ENCODE measurements at regions not wholly inside any gene's neighbourhood (a gene's known extent, or its start where the extent isn't known, plus 50 kb on each side); places are given as distances from the start of the nearest gene placed in this dataset.
A peak's percentile ranks its signal among the peaks of the same experiment; 100 is the strongest.

DNA sequence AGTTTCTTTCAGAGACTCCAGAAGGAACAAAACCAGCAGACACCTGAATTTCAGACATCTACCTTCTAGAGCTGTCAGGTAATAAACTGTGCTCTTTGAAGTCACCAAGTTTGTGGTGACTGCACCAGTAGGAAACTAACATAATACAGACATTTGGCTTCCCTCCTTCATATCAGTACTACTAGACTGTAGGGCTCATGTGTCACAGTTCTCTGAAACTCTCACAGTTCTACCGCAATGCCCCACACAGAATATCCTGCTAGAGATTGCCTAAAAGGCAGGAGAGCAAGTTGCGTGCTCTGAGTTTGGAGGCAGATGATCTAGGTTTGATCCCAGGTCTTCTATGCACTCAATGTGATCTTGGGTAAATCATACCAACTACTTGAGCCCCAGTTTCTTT, 205.0 kb upstream of the LRFN2 start:
- no peak for DNase-seq

DNA sequence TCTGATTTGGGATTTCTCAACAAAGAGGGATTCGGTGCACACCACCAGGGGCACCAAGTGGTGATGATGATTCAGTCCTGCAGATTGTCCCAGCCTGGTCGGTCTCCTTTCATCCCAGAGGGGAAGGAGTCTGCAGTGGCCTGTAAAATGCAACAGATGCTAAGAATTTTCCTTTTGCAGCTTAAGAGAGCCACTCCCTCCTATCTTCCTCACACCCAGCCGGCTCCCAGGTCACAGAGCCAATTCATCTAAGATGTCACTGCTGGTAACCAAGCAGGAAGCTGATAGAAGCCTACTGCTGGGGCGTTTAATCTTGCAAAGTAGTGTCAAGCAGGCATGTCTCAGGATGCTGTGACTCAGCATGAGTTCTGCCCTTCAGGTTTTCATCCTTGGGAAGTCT, 203.8 kb upstream of the LRFN2 start:
- DNase-seq = no peak

DNA sequence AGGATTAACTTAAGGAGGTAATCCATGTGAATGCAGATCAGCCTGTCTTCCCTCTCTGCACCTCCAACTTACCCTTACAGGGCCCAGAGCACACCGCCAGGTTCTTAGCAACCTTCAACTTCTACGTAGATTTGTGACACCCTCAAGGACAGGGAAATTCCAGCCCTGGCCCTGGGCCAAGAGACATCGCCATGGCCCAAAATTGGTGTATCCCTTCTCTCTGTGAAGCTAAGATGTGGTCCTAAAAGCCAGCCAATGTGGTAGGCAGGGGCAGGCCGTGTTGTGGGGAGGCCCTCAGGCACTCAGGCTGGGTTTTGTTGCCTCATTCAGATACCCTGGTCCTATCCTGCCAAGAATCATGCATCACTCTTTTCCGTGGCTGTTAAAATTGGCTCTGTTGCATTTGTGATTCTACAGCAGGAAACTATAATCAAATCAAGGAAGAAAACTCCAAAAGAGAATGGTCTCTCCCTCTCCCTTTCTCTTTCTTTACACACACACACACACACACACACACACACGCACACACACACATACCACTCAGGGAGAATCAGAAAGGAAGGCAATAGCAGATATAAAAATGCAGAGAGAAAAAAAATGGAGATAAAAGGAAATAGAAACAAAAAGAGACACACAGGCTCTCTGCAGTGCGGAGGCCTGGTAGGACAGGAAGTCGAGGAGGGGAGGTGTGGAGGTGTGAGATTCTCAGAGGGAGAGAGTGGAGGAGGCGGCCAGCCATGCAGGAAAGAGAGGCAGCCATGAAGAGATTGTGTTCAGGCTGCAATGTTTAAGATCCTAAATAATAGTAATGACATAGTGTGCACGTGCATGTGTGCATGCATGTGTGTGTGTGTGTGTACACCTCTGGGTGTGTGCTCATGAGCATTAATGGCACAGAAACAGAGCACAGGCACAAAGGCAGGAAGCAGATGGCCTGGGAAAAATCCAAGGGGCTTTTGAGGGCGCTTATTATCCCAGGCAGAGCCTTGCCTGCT, 201.8 kb upstream of the LRFN2 start:
- DNase-seq = peak; percentile 30

DNA sequence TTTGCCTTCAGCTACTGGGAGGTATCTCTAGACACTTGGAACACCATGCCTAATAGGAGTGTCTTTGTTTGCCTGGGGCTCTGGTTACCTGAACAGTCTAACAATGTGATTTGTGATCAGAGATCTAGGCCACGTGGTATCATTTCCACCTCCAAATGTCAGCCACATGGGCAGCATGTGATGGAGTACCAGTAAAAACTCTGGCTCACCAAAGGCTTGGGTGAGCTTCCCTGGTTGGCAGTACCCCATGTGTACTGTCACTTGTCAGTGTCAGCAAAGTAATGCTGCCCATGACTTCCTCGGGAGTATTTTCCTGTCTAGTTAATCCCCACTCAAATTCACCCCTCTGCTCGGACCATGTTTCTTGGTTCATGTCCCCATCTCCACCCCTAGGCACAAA, 195.2 kb upstream of the LRFN2 start:
- no peak for DNase-seq

DNA sequence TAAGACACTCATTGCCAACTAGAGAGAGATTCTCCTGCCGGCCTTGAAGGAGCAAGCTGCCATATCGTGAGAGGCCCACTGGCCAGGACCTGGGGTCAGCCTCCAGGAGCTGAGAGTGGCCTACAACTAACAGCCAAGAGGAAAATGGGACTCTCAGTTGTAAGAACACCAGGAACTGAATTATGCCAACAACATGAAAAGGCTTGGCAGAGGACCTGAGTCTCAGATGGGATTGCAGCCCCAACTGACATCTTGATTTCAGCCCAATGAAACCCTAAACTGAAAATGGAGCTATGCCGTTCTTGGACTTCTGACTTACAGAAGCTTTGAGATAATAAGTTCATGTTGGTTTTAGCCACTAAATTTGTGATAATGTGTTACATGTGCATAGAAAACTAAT, 193.5 kb upstream of the LRFN2 start:
- DNase-seq = no peak

DNA sequence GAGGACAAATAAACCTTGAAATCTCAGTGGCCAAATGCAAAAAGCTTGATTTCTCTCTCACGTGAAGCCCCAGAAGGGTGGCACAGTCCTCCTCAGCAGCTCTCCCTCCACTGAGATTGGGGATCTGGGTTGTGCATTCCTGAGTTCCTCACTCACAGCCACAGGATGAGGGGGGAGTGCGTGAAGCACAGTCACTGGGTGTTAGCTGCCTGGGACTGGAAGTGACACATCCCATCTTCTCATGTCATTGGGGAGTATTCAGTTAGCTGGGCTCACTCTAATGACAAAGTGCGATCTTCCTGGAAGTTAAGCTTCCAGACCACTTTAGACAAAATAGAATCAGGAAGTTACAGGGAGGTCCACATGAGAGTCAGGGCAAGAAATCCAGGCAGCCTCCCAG, 192.2 kb upstream of the LRFN2 start:
- no peak for DNase-seq

DNA sequence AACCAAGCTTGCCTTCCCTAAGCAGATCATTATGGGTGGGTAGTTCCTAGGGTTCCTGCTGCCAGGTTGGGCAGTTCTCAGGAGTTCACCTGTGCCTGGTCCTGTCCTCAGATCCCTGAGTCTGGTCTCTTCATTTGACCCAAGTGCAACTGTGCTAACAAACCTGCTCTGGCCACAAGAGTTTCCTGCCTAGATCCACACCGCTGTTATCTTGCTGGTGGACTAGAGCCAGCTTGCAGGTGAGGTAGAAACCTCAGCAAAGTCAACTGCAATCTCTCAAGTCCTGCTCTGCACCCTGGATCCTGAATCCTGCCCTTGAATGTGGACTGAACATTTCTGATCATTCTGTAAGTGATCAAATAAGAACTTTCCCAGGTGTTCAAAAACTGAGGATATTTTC, 191.8 kb upstream of the LRFN2 start:
- no peak for DNase-seq

DNA sequence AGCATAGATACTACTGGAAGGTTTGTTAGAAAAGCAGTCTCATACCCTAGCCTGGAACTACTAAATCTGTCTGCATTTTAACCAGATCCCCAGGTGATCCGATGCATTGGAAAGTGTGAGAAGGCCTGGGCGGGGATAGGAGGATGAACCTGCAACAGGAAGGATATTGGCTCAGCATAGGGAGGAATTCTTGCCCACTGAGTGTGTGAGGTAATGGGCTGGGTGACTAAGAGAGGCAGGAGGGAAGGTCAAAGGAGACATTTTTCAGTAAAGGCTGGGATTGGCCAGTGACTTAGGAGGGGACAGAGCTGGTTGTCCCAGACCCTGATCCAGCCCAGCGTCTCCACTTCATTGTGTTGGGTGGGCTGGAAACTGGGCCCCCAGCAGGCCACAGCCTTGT, 191.0 kb upstream of the LRFN2 start:
- no peak for DNase-seq

DNA sequence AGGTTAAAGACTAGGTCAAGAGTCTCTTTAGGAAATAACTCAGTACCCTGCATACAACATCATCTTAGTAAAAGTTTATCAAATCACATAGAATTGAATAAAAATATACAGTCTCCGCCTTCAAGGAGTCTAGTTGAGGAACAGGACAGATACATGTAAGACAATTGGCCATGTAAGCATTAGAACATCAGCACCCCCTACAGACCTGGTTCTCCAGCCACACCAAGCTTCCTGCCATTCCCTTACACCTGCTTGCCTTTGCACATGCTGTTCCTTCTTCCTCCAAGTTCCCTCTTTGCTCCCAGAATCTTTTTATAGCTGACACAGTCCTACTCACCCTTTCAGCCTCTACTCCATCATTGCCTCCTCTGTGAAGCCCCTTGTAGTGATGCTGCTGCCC, 187.8 kb upstream of the LRFN2 start:
- no peak for DNase-seq

DNA sequence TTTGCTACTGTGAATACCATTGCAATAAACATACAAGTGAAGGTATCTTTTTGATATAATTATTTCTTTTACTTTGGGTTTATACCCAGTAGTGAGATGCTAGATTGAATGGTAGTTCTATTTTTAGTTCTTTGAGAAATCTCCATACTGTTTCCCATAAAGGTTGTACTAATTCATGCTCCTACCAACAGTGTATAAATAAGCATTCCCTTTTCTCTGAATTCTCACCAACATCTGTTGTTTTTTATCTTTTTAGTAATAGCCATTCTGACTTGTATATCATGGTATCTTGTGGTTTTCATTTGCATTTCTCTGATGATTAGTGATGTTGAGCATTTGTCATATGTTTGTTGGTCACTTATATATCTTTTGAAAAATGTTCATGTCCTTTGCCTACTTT, 183.6 kb upstream of the LRFN2 start:
- DNase-seq = no peak

DNA sequence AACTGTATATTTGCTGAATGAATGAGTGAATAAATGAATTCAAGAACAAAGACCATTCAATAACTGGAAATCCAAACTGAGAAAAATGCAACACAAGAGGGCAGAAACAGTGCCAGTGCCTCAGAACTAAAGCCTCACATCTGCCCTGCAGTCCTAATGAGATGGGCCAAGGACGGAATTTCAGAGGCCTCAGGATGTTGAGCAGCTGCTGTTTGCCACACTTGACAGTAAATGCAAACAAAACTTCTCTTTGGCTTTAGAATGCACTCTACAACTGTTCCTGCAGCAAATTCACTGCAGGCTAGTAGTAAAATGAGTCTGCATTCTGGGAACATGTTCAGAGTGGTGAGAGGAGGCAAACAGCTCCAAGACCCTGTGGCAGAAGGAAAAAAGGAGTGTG, 177.6 kb upstream of the LRFN2 start:
- no peak for DNase-seq

DNA sequence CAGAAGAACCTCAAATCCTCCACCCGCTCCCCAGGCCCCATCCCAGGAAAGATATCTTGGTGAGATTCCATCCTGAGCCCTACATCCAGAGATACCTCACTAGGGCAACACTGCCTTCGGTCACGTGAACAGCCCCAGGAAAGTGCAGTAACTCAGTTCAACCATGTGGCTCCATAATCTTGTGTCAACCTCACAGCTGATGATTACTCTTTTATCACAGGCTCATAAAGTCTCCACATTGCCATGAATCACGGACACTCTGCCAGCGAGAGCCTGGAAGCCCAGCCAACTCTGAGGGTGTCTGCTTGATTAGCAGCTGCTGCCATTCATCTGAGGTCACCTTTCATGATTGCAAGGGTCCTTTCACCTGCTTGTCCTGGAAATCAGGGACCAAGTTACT, 175.8 kb upstream of the LRFN2 start:
- no peak for DNase-seq

DNA sequence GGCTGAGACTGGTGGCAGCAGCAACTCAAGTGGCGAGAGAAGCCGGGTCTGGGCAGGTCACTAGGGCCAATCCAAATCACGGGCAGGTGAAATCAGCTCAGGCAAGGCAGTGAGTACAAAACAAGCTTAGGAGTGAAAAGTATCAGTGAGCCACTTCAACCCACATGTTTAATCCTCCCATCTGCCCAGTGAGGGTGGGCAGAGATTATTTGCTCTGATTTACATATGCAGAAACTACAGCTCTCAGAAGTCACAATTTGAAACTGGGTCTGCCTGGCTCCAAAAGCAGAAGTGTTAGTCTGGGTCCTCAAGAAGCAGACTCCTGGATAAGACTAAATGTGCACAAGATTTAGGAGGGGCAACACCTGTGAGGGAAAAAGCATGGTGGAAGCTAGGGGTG, 173.7 kb upstream of the LRFN2 start:
- DNase-seq = no peak

DNA sequence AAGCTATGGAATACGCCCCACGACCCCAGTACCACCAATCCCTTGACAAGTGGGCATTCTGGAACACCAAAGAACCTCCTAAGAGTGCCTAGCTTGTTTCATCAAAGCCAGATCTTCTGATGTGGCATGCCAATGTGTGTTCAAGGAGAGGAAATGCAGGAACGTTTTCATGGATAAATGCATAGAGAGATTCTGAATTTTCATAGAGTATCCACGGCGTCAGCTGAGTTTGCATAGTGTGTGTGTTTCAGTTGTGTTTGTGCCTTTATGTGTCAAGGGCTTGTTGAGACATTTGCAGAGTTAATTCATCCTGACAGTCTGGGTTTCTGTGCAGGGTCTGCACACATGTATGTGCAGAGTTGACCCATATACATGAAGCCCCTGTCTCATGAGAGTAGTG, 172.7 kb upstream of the LRFN2 start:
- DNase-seq = no peak

DNA sequence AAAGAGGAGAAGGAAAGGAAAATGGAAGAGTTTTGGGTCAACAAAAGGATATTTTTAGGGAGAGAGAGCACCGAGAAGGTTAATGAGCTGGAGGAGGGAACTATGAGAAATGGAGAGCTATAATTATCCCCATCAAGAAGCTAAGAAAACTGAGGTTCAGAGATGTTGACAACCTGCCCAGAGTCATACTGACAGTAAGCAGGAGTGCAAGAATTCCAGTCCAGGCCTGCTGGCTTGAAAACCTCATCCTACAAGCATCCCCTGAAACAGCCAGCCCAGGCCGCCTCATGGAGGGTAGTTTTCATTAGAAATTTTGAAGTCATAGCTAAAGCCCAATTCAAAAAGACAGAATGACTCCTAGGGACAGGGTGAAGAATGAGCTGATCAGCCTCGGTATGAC, 172.1 kb upstream of the LRFN2 start:
- DNase-seq = no peak

DNA sequence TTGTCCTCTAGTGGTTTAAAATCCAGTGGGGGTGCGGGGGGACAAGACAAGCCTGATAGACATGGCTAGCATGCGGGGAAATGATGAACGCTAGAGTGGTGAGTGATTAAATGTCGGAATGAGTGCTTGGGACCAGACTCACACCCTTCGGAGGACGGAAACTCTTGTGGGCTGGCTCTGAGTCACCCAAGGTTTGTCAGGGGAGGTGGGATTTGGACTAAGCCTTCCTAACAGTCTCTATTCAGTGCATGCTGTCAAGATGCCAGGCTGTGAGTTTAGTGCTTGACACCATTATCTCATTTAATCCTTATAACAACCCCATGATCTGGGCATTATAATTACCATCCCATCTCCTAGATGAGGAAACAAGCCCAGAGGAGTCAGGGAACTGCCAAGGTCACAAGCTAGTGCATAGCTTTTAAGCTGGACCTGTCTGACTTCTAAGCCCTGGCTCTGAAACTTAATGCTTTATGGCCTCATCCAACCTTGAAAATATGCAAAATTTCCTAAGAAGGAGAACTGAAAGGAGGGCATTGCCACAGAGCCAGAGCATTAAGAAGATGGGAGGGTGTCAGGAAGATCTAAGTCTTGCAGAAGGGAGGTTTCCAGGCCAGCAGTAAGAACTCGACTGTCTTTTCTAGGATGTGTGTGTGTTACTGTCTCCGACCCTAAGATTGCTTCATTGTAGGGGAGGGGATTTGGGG, 168.7 kb upstream of the LRFN2 start:
- no peak for DNase-seq

DNA sequence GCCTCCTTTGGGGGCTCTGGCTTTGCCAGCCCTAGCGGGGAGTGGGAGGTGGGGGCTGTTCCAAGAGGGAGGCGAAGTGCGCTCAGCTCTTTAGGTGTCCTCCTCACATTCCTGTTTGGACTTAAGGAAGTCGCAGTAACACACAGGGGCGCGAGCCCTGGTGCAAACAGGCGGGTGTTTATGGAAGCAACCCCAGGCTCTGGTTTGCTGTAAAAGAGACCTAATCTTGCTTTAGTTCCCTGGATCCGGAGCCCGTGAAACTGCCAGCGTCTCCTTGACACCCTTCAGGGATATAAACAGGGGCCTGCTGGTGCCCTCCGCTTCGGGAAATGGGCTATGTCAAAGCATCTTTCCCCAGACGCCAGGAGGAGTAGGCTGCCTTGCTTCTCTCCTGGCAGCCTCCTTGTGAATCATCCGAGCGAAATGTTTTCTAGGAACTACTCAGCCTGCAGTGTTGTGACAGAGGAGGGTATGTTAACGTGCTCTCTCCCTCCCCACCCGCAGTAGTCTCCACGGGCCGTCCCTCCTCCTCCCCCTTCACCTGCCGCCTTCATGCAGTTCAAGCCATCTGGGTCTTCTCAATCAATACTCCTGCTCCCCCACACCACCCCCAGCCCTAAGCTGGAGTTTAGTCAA, 168.0 kb upstream of the LRFN2 start:
- no peak for DNase-seq

DNA sequence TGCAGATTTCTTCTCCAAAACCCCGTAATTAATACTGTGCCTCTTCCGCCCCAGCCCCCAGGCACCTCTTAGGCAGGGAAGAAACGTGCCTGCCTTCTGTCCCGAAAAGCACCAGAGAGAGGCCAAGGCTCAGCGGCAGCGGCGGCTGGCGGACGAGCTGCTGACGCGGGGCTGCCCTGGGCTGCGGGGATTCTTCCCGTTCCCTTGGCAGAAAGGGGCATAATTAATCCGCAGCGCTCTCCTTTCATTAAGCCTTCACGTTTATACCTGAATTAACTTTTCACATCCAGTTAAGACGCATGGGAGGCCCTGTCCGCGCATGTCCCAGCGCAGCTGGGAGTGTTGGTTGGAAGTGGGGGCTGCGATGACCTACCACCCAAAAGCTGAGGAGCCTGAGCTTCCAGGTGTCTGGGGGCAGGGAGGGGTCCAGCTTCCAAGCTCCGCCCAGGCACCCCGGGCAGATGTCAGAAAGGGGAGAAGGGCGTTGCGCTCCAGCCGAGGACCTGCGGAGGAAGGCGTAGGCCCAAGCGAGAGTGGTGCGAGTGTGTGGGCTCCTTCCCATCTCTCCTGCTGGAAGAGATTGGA, 167.4 kb upstream of the LRFN2 start:
- DNase-seq = no peak

DNA sequence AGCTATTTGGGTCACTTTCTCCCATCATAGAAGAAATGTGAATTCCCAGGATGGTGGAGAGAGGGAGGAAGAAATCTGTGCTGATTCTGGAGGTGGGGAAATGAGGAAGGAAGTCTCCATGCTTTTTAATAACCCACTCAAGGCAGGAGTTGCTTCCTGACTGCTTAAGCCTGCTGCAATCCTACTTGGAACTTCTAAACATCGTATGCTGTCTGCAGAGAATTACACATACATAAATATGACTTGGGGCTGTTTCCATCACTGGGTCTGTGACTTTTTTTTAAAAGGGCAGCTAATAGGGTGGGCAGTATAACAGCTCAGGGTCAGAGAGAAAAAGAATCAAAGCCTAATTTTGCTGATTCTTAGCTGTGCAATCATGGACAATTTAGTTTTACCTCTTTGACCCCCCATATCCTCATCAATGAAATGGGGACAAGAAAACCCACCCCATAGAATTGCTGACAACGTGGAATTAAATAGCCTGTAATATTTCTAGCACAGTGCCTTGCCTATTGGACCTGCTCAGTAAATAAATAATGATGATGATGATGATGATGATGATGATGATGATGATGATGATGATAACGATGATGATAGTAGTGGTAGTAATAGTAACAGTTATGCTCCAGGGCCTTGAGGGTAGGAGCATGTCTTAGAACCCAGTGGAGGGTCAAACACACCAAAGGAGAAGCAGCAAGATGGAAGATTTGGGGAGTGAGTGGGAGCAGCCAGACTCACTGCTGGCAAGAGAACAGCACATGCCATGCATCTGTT, 166.7 kb upstream of the LRFN2 start:
- DNase-seq = no peak

DNA sequence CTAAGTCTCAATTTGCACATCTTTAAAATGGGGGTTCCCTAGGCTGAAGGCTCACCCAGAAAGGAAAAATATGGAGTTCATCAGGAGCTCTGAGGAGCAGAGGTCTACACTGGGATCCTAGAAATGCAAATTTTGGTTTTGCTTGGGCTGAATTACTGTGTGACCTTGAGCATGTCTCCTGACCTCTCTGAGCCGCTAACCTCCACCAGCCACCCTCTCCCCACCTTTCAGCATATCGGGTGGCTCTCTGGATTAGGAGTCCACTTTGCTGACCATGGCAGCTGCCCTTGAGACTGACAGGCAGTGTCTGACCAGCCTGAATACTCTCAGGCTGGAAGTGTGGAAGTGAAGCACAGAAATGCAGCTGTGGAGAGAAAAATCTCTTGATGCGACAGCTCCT, 165.9 kb upstream of the LRFN2 start:
- no peak for DNase-seq

DNA sequence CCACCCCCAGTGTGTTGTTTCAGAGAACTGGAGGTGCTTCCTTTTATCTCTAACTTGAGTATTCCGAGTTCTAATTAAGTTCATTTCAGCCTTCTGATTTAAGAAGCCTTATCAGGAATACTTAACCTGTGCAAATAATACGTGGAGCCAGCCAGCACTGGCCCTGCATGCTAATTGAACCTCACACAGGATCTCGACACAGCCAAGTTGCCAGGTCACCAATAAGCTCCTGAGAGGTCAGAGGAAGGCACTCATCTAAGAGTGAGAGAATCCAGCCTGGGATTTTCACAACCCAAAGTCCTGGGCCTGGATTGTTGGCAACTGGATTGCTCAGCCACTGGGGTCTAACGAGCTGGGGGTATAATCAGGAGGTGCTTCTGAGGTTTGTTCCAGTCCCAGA, 157.7 kb upstream of the LRFN2 start:
- DNase-seq = no peak

DNA sequence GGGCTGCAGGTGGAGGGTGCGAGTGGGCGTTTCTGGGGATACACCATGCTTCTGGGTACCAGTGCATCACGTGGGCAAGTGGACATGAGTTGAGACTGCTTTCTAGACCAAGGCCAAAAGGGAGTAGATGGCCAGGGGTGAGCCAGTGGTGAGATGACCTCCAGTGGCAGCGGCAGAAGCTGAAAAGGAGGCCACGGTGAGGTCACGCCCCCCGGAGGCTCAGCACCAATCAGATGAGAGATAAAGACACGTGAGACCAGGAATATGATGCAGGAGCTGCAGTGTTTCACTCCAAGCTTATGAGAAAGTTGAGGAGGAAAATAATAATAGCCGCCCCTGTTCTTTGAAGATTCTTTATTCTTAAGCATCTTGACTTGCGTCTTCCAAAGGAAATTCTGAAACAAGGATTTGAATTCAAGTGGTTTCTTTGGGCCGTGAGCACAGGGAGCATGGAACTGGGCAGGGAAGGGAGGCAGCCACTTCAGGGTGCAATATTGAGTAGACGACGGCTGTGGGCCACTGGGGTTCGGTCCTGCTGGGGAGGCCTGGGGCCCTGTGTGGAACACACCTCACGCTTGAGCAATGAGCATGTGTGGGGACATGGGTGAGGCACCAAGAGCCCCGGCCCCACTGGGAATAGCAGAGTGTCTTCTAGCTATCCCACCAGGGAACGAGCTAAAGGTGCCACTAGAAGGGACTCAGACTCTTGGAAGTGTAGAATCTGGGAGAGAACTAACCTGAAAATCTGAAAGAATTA, 156.7 kb upstream of the LRFN2 start:
- DNase-seq = no peak
